GM23338 (cell line): ENCODE measurements at regions not wholly inside any gene's neighbourhood (a gene's known extent, or its start where the extent isn't known, plus 50 kb on each side); places are given as distances from the start of the nearest gene placed in this dataset.
A peak's percentile ranks its signal among the peaks of the same experiment; 100 is the strongest.

ENCODE experiments used
- ATAC-seq: fragments of 200-7000 bp; cut with Tn5 transposase; 3 replicates; pipeline ENCODE4 v1.9.1; 2020
- DNase-seq: peaks from one replicate; pipeline ENCODE4 v3.0.0-alpha.2; 2015; ENCODE audit warnings: low spot score
- H2AFZ ChIP-seq: fragments of 200-600 bp; sonication (generic); 2 replicates; pipeline ENCODE4 v1.8.0; 2016; ENCODE audit warnings: antibody characterized with exemption, mild to moderate bottlenecking, moderate library complexity
- H3F3A ChIP-seq: fragments of 200-600 bp; sonication (generic); replicated peaks from 2 replicates; pipeline ENCODE4 v1.8.0; 2017; ENCODE audit warnings: antibody characterized with exemption, mixed run types, low read depth
- H3K27ac ChIP-seq: fragments of 200-600 bp; sonication (generic); 2 replicates; pipeline ENCODE4 v1.6.1; 2016; ENCODE audit warnings: low read depth
- H3K27me3 ChIP-seq: fragments of 200-600 bp; sonication (generic); 2 replicates; pipeline ENCODE4 v1.8.0; 2016; ENCODE audit warnings: mild to moderate bottlenecking, mixed run types, moderate library complexity; ENCODE audit not compliant: insufficient read depth
- H3K36me3 ChIP-seq: fragments of 200-600 bp; sonication (generic); 2 replicates; pipeline ENCODE4 v1.8.0; 2016; ENCODE audit warnings: mild to moderate bottlenecking; ENCODE audit not compliant: insufficient read depth
- H3K4me1 ChIP-seq: fragments of 200-600 bp; sonication (generic); 2 replicates; pipeline ENCODE4 v1.8.0; 2016; ENCODE audit warnings: mild to moderate bottlenecking, moderate library complexity; ENCODE audit not compliant: insufficient read depth
- H3K4me2 ChIP-seq: fragments of 200-600 bp; sonication (generic); 2 replicates; pipeline ENCODE4 v1.7.1; 2017; ENCODE audit warnings: mixed run types
- H3K4me3 ChIP-seq: fragments of 200-600 bp; sonication (generic); 2 replicates; pipeline ENCODE4 v1.6.1; 2016; ENCODE audit warnings: mixed run types
- H3K79me2 ChIP-seq: fragments of 200-600 bp; sonication (generic); replicated peaks from 2 replicates; pipeline ENCODE4 v1.8.0; 2017; ENCODE audit warnings: mild to moderate bottlenecking; ENCODE audit not compliant: insufficient read depth
- H3K9me2 ChIP-seq: fragments of 200-600 bp; sonication (generic); 2 replicates; pipeline ENCODE4 v1.8.0; 2017; ENCODE audit not compliant: insufficient read depth
- H4K20me1 ChIP-seq: fragments of 200-600 bp; sonication (generic); replicated peaks from 2 replicates; pipeline ENCODE4 v1.8.0; 2017; ENCODE audit warnings: mild to moderate bottlenecking; ENCODE audit not compliant: insufficient read depth
- H3K27ac Mint-ChIP-seq: 2 replicates; pipeline ENCODE4 v1.8.0; 2020; ENCODE audit warnings: inconsistent platforms, mild to moderate bottlenecking, moderate library complexity, mixed read lengths
- H3K27me3 Mint-ChIP-seq: 3 replicates; pipeline ENCODE4 v1.8.0; 2022; ENCODE audit warnings: low read depth, mild to moderate bottlenecking, moderate library complexity, mixed read lengths, inconsistent platforms; ENCODE audit not compliant: insufficient read depth, poor library complexity
- H3K36me3 Mint-ChIP-seq: 3 replicates; pipeline ENCODE4 v1.8.0; 2021; ENCODE audit warnings: low read depth, mild to moderate bottlenecking, inconsistent platforms, moderate library complexity, mixed read lengths
- H3K4me1 Mint-ChIP-seq: 3 replicates; pipeline ENCODE4 v1.8.0; 2020; ENCODE audit warnings: mild to moderate bottlenecking, inconsistent platforms, mixed read lengths
- H3K4me3 Mint-ChIP-seq: 3 replicates; pipeline ENCODE4 v1.8.0; 2021; ENCODE audit warnings: moderate library complexity, mild to moderate bottlenecking, inconsistent platforms, mixed read lengths
- H3K9me3 Mint-ChIP-seq: 3 replicates; pipeline ENCODE4 v1.8.0; 2020; ENCODE audit warnings: moderate library complexity, mild to moderate bottlenecking, inconsistent platforms, mixed read lengths
- CREB1 ChIP-seq: fragments of 250-450 bp; sonication (Bioruptor Pico); IDR thresholded peaks from 2 replicates; pipeline ENCODE4 v1.5.0; 2020; ENCODE audit warnings: low read depth, mild to moderate bottlenecking, moderate library complexity
- CTCF ChIP-seq, 2 experiments: fragments of 200-600 bp in 1 of 2; sonication (generic) in 1 of 2; conservative IDR thresholded peaks; 2 replicates each; pipeline versions ENCODE4 v1.5.1 to v1.6.1; 2016 to 2017; ENCODE audit warnings: antibody characterized with exemption in 2 of 2, low read depth in 2 of 2, mild to moderate bottlenecking in 2 of 2, moderate library complexity in 1 of 2
- ETS1 ChIP-seq: IDR thresholded peaks from 2 replicates; pipeline ENCODE4 v1.6.1; 2016; ENCODE audit warnings: antibody characterized with exemption
- EZH2 ChIP-seq: fragments of 200-600 bp; sonication (generic); IDR thresholded peaks from one replicate; pipeline ENCODE4 v1.8.0; 2017; ENCODE audit warnings: antibody characterized with exemption, mild to moderate bottlenecking, low read depth; ENCODE audit not compliant: unreplicated experiment
- EZH2phosphoT487 ChIP-seq: fragments of 200-600 bp; sonication (generic); IDR thresholded peaks from one replicate; pipeline ENCODE4 v1.8.1; 2018; ENCODE audit warnings: antibody characterized with exemption; ENCODE audit not compliant: unreplicated experiment
- NANOG ChIP-seq: IDR thresholded peaks from 2 replicates; pipeline ENCODE4 v1.6.1; 2016; ENCODE audit warnings: antibody characterized with exemption, borderline replicate concordance
- POLR2AphosphoS5 ChIP-seq: IDR thresholded peaks from 2 replicates; pipeline ENCODE4 v1.6.1; 2016; ENCODE audit warnings: antibody characterized with exemption, low read depth
- REST ChIP-seq: IDR thresholded peaks from one replicate; pipeline ENCODE4 v1.6.1; 2018; ENCODE audit warnings: antibody characterized with exemption; ENCODE audit not compliant: unreplicated experiment
- STAT1 ChIP-seq: IDR thresholded peaks from one replicate; pipeline ENCODE4 v1.6.1; 2016; ENCODE audit warnings: antibody characterized with exemption; ENCODE audit not compliant: unreplicated experiment
- ZNF114 ChIP-seq: fragments of 250-450 bp; sonication (Bioruptor Pico); IDR thresholded peaks from 2 replicates; pipeline ENCODE4 v1.5.0; 2020; ENCODE audit warnings: mild to moderate bottlenecking, moderate library complexity
- ZNF331 ChIP-seq: fragments of 250-450 bp; sonication (Bioruptor Pico); IDR thresholded peaks from 2 replicates; pipeline ENCODE4 v1.5.0; 2020; ENCODE audit warnings: low read depth, mild to moderate bottlenecking, moderate library complexity
- TF ChIP-seq, protein P1 (sequence below): fragments of 250-450 bp; sonication (Bioruptor Pico); IDR thresholded peaks from 2 replicates; pipeline ENCODE4 v1.5.0; 2020; ENCODE audit warnings: mild to moderate bottlenecking, moderate library complexity

DNA sequence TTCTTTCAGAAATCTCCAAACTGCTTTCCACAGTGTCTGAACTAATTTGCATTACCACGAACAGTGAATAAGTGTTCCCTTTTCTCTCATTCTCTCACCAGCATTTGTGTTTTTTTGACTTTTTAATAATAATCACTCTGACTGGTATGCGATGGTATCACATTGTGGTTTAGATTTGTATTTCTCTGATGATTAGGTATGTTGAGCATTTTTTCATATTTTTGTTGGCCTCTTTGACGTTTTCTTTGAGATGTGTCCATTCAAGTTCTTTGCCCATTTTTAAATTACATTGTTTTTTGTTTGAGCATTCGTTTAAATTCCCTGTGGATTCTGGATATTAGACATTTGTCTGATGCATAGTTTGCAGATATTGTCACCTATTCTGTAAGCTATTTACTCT lies 1639.6 kb upstream of the TENM4 start (continued):
- TF ChIP-seq ZNF331 = no peak
- no peak for TF ChIP-seq ETS1

DNA sequence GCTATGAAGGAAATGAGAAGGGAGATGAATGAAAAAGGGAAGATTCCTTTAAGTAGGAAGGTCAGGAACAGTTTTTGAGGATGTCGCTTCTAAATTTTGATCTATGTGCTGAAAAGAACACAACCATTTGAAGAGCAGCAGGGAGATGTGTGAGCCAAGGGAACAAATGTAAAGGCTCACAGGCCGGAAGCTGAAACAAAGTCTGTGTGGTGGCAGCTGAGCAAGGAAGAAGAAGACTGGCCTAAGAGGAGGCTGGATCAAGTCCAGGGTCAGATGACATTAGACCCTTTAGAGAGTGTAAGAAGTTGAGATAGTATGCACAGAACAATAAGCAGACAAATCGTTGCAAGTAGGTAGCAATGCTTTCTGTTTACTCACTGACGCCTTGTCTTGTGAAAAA lies 1631.4 kb upstream of the TENM4 start:
- Histone ChIP-seq H3K27ac (no peak overlapping the region), H3K36me3 (no peaks in the 10 kb centered on the region), H3K4me3 (no peak overlapping the region), H3K4me2 (no peak overlapping the region), H4K20me1 (no peaks in the 10 kb centered on the region), H3K27me3 (no peaks in the 10 kb centered on the region), H2AFZ (peak overlapping the region; percentile 52; the same call in 1 of the 2 replicates), H3F3A (no peaks in the 10 kb centered on the region), H3K9me2 (0 out of 2 replicates have a peak, but pooled peaks cover 5% of the 10 kb centered on the region), H3K4me1 (0 out of 2 replicates have a peak, but pooled peaks cover 7% of the 10 kb centered on the region), H3K79me2 (no peaks in the 10 kb centered on the region)
- ATAC-seq (no peak), DNase-seq (no peak)
- Mint-ChIP-seq H3K27me3 (no peaks in the 10 kb centered on the region), H3K4me3 (no peak overlapping the region), H3K9me3 (no peaks in the 10 kb centered on the region), H3K36me3 (no peaks in the 10 kb centered on the region), H3K27ac (no peak overlapping the region), H3K4me1 (peaks cover 9% of the 10 kb centered on the region; the same call in 1 of the 3 replicates)
- no peak for TF ChIP-seq POLR2AphosphoS5
- TF ChIP-seq EZH2 = no peak
- no peak for TF ChIP-seq CTCF (conservative IDR thresholded peaks at IDR 0.05; ENCODE audit: low read depth in 2 of 2)
- TF ChIP-seq ZNF331 = no peak
- no peak for TF ChIP-seq REST
- TF ChIP-seq EZH2phosphoT487 = no peak
- TF ChIP-seq CREB1 = no peak
- TF ChIP-seq NANOG = no peak
- no peak for TF ChIP-seq ZNF114
- TF ChIP-seq STAT1 = no peak
- TF ChIP-seq, protein P1, sequence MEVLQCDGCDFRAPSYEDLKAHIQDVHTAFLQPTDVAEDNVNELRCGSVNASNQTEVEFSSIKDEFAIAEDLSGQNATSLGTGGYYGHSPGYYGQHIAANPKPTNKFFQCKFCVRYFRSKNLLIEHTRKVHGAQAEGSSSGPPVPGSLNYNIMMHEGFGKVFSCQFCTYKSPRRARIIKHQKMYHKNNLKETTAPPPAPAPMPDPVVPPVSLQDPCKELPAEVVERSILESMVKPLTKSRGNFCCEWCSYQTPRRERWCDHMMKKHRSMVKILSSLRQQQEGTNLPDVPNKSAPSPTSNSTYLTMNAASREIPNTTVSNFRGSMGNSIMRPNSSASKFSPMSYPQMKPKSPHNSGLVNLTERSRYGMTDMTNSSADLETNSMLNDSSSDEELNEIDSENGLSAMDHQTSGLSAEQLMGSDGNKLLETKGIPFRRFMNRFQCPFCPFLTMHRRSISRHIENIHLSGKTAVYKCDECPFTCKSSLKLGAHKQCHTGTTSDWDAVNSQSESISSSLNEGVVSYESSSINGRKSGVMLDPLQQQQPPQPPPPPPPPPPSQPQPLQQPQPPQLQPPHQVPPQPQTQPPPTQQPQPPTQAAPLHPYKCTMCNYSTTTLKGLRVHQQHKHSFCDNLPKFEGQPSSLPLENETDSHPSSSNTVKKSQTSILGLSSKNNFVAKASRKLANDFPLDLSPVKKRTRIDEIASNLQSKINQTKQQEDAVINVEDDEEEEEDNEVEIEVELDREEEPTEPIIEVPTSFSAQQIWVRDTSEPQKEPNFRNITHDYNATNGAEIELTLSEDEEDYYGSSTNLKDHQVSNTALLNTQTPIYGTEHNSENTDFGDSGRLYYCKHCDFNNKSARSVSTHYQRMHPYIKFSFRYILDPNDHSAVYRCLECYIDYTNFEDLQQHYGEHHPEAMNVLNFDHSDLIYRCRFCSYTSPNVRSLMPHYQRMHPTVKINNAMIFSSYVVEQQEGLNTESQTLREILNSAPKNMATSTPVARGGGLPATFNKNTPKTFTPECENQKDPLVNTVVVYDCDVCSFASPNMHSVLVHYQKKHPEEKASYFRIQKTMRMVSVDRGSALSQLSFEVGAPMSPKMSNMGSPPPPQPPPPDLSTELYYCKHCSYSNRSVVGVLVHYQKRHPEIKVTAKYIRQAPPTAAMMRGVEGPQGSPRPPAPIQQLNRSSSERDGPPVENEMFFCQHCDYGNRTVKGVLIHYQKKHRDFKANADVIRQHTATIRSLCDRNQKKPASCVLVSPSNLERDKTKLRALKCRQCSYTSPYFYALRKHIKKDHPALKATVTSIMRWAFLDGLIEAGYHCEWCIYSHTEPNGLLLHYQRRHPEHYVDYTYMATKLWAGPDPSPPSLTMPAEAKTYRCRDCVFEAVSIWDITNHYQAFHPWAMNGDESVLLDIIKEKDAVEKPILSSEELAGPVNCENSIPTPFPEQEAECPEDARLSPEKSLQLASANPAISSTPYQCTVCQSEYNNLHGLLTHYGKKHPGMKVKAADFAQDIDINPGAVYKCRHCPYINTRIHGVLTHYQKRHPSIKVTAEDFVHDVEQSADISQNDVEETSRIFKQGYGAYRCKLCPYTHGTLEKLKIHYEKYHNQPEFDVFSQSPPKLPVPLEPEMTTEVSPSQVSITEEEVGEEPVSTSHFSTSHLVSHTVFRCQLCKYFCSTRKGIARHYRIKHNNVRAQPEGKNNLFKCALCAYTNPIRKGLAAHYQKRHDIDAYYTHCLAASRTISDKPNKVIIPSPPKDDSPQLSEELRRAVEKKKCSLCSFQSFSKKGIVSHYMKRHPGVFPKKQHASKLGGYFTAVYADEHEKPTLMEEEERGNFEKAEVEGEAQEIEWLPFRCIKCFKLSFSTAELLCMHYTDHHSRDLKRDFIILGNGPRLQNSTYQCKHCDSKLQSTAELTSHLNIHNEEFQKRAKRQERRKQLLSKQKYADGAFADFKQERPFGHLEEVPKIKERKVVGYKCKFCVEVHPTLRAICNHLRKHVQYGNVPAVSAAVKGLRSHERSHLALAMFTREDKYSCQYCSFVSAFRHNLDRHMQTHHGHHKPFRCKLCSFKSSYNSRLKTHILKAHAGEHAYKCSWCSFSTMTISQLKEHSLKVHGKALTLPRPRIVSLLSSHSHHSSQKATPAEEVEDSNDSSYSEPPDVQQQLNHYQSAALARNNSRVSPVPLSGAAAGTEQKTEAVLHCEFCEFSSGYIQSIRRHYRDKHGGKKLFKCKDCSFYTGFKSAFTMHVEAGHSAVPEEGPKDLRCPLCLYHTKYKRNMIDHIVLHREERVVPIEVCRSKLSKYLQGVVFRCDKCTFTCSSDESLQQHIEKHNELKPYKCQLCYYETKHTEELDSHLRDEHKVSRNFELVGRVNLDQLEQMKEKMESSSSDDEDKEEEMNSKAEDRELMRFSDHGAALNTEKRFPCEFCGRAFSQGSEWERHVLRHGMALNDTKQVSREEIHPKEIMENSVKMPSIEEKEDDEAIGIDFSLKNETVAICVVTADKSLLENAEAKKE = no peak
- no peak for TF ChIP-seq ETS1
